EL (cell line): ENCODE measurements at regions not wholly inside any gene's neighbourhood (a gene's known extent, or its start where the extent isn't known, plus 50 kb on each side); places are given as distances from the start of the nearest gene placed in this dataset.

Experiments
- DNase-seq: peaks from one replicate; pipeline ENCODE4 v3.0.0-alpha.2; 2016

GRCh38 chr9:16133556-16134227, 580.8 kb downstream of the CCDC171 start:
- peak; percentile 88 for DNase-seq

GRCh38 chr9:16134351-16134750, 581.5 kb downstream of the CCDC171 start:
- no peak for DNase-seq

GRCh38 chr9:16135968-16136367, 583.1 kb downstream of the CCDC171 start:
- no peak for DNase-seq

GRCh38 chr9:16136451-16136850, 583.6 kb downstream of the CCDC171 start:
- no peak for DNase-seq

- peak; percentile 68 for DNase-seq
Observed at GRCh38 chr9:16136961-16137360, 584.1 kb downstream of the CCDC171 start.

- DNase-seq: peak; percentile 61
Observed at GRCh38 chr9:16138561-16139491, 586.0 kb downstream of the CCDC171 start.

- no peak for DNase-seq
Observed at GRCh38 chr9:16139774-16140173, 586.9 kb downstream of the CCDC171 start.

GRCh38 chr9:16143310-16143709, 590.5 kb downstream of the CCDC171 start:
- DNase-seq: no peak

- peak; percentile 39 for DNase-seq
Observed at GRCh38 chr9:16143947-16144890, 591.4 kb downstream of the CCDC171 start.

GRCh38 chr9:16145196-16145950, 592.5 kb downstream of the CCDC171 start:
- DNase-seq: no peak

GRCh38 chr9:16147726-16148125, 594.9 kb downstream of the CCDC171 start:
- DNase-seq: no peak

GRCh38 chr9:16150501-16150900, 597.7 kb downstream of the CCDC171 start:
- no peak for DNase-seq

GRCh38 chr9:16150938-16151650, 598.3 kb downstream of the CCDC171 start:
- DNase-seq: no peak

- no peak for DNase-seq
Observed at GRCh38 chr9:16152276-16153101, 599.6 kb downstream of the CCDC171 start.

- no peak for DNase-seq
Observed at GRCh38 chr9:16153221-16153620, 600.4 kb downstream of the CCDC171 start.

- DNase-seq: no peak
Observed at GRCh38 chr9:16153741-16154140, 600.9 kb downstream of the CCDC171 start.

GRCh38 chr9:16154521-16155078, 601.8 kb downstream of the CCDC171 start:
- DNase-seq: no peak

- DNase-seq: no peak
Observed at GRCh38 chr9:16155878-16156277, 603.0 kb downstream of the CCDC171 start.

- DNase-seq: no peak
Observed at GRCh38 chr9:16157216-16157615, 604.4 kb downstream of the CCDC171 start.

GRCh38 chr9:16157651-16158050, 604.8 kb downstream of the CCDC171 start:
- DNase-seq: no peak
